HTR-8/SVneo (cell line): ENCODE measurements at regions not wholly inside any gene's neighbourhood (a gene's known extent, or its start where the extent isn't known, plus 50 kb on each side); places are given as distances from the start of the nearest gene placed in this dataset.
A peak's percentile ranks its signal among the peaks of the same experiment; 100 is the strongest.

Source experiments
- DNase-seq: peaks from one replicate; pipeline ENCODE4 v3.0.0; 2011; ENCODE audit warnings: low spot score, mixed read lengths; ENCODE audit not compliant: insufficient read length
- FAIRE-seq: peaks from 2 replicates; lab custom pipeline; 2011; peaks lifted over from hg19 to GRCh38; lab: Jason Lieb, UNC

DNA sequence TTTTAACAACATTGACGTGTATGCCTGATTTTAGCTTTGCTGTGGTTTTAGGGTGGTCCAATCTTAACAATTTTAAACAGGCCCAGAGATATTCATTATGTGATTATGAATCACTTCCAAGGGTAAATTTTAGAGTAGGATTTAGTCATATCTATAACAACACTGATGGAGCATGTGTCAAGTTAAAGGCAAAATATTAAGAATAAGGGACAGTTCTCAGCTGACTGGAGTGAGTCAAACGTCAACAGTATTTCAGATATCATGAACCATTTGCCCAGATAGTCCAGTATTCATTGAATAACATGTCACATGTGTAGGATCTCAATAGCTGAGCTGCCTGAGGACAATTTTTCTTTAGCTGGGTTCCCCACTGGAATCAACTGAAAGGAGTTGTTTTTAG lies 61.3 kb upstream of the VCX2 start:
- no peak for FAIRE-seq

GRCh38 chrX:8233091-8233490 lies 62.0 kb upstream of the VCX2 start:
- FAIRE-seq (no peak), DNase-seq (no peak)

More for the DNA sequence above, 61.3 kb upstream of the VCX2 start:
- DNase-seq: no peak

GRCh38 chrX:8235026-8235425 lies 64.0 kb upstream of the VCX2 start:
- no peak for FAIRE-seq

GRCh38 chrX:8237718-8238117 lies 66.7 kb upstream of the VCX2 start:
- DNase-seq: no peak
- FAIRE-seq: no peak

More at GRCh38 chrX:8235026-8235425, 64.0 kb upstream of the VCX2 start:
- DNase-seq: no peak

GRCh38 chrX:8242431-8243020 lies 71.5 kb upstream of the VCX2 start:
- no peak for FAIRE-seq
- no peak for DNase-seq

DNA sequence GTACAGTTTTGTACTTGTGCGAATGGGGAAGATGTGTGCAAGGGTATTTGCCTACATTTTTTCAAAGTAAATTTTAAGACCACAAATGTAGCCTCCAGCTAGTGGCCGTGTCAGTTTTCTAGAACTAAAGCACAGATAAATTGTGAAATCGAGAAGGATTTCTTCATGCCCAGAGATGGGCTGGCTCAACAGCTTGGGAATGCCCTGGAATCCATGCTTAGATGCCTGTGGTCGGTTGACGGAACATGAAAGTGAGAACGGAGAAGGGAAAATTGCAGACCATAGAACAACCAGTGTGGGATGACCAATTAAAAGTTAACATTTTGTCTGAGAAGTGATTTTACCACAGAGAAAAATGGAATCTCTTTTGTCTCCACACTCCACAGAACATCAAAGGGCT lies 73.2 kb upstream of the VCX2 start:
- FAIRE-seq: no peak
- no peak for DNase-seq

- no peak for FAIRE-seq
- no peak for DNase-seq
These were observed 74.3 kb upstream of the VCX2 start for GRCh38 chrX:8245411-8245810.

GRCh38 chrX:8253096-8253495 lies 82.0 kb upstream of the VCX2 start:
- FAIRE-seq (no peak), DNase-seq (no peak)

GRCh38 chrX:8254401-8254800 lies 83.3 kb upstream of the VCX2 start:
- DNase-seq (peak; percentile 2), FAIRE-seq (no peak)

DNA sequence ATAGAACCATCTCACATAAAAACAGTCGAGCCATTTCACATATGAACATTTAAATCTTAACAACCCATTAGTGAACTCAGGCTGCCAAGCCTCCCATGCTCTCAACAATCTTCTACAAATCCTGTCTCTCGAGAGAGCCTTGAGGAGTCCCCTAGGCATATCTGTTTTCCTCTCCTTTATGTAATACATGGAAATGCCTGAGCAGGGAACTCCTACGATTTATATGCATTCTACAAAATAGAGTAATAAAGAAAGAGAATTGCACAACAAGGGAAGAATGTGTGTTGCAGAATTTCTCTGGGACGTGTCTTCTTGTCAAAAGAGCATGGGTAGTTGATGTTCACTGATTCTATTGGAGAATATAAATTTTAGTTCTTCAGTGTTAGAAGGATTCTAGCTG lies 101.8 kb upstream of the VCX2 start:
- no peak for DNase-seq

GRCh38 chrX:8273451-8273895 lies 102.4 kb upstream of the VCX2 start:
- no peak for FAIRE-seq
- no peak for DNase-seq

More for the DNA sequence above, 101.8 kb upstream of the VCX2 start:
- FAIRE-seq: no peak

GRCh38 chrX:8274170-8274569 lies 103.1 kb upstream of the VCX2 start:
- DNase-seq (no peak), FAIRE-seq (no peak)

- FAIRE-seq (no peak), DNase-seq (no peak)
These were observed 107.5 kb upstream of the VCX2 start for GRCh38 chrX:8278557-8278956.

GRCh38 chrX:8279323-8279722 lies 108.3 kb upstream of the VCX2 start:
- FAIRE-seq: no peak

DNA sequence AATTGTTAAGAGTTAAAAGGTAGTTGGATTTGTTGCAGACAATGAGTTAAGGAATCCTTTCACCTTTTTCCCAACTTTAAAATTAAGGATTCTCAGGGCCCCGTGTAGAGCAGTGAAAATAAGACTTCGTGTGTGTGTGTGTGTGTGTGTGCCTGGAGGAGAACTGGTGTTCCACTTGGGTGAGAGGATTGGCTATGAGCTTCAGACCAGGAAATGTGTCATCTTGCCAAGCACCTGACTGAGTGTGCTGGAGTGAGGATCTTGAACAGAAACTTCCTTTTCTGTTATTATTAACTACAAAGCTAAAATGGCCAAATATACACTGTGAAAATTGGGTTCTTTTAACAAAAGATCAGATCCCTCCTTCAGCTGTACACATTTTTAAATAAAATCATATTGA lies 113.1 kb upstream of the VCX2 start:
- no peak for FAIRE-seq
- no peak for DNase-seq

More at GRCh38 chrX:8279323-8279722, 108.3 kb upstream of the VCX2 start:
- DNase-seq: no peak

DNA sequence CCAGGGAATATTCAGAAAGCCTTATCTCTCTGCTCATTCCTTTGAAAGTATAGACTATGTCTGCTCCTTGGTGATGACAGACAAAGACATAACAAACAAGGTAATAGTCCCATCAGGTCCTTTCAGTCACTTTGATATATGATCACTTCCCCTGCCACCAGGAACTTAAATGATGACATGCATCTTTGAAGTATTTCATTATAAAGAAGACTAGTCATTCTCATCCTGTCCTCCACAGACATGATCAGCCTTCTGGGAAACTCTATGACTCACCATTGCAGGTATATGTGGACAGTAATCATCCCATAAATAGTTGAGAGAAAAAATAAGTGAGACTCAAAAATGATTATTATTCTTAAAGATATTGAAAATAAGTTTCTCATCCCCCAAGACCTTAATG lies 117.5 kb upstream of the VCX2 start:
- FAIRE-seq: no peak

GRCh38 chrX:8289523-8289922 lies 118.5 kb upstream of the VCX2 start:
- FAIRE-seq: no peak

More for the DNA sequence above, 117.5 kb upstream of the VCX2 start:
- no peak for DNase-seq

GRCh38 chrX:8297766-8298165 lies 126.7 kb upstream of the VCX2 start:
- no peak for FAIRE-seq

More at GRCh38 chrX:8289523-8289922, 118.5 kb upstream of the VCX2 start:
- no peak for DNase-seq

DNA sequence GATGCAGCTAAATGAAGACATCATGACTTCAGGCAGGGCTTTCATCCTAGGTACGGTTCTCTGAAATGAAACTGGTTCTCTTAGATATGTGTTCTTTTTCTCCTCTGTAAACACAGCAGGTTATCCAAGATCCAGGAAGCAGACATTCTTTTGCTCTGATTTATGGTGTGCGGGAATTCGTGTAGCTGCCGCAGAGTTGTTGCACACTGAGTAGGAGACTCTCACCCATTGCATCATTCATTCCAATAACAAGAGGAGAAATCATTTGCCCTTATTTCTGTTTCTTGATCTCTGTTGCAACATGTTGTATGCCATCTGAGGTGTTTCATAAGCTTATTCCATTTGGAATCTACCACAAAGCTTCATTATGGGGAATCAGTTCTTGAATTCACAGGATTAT lies 133.6 kb upstream of the VCX2 start:
- DNase-seq (no peak), FAIRE-seq (no peak)

More at GRCh38 chrX:8297766-8298165, 126.7 kb upstream of the VCX2 start:
- no peak for DNase-seq

DNA sequence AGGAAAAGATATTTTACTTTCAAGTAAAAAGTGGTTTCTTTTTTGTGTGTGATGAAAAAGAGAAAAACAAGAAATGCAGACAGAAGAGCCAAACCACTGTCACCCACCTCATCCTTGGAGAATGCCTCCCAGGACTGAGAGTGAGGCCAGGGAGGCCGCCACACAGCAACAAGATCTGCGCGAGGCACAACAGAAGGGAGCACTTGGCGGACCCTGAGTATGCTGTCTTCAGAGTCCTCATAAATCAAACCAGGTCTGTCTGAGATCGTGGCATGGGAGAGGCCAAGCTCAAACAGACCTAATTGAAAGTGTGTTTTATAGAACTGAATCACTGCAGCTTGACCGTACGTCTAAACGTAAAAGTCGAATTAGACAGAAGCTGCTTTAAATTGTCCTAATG lies 134.3 kb upstream of the VCX2 start:
- FAIRE-seq (no peak), DNase-seq (no peak)

DNA sequence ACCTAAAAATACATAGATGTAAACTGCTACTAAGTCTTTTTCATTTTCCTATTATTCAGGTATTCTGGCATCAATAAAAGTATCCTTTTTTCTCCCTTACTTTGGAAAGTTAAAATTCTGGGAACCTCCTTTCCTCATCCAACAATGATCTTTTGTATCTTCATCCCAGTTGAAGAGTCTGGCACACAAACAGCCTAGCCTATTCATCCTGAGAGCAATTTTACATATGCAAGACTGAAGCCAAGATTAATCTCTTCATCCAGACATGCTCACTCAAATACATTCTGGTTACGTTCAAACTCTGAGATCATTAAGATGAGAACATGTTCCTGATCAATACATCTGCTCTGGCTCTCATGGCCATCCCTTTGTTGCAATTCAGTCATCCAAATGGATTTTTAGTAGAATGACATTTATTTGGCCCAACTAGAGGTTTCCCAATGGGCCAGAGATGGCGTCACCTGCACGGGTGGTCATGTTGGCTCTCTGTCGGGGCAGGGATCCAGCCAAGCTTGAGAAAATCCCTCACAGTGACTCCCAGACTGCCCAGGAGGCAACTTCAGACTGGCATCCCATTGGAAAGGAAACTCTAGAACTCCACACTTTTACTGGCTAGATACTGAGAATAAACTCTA lies 135.3 kb upstream of the VCX2 start:
- FAIRE-seq (no peak), DNase-seq (no peak)

DNA sequence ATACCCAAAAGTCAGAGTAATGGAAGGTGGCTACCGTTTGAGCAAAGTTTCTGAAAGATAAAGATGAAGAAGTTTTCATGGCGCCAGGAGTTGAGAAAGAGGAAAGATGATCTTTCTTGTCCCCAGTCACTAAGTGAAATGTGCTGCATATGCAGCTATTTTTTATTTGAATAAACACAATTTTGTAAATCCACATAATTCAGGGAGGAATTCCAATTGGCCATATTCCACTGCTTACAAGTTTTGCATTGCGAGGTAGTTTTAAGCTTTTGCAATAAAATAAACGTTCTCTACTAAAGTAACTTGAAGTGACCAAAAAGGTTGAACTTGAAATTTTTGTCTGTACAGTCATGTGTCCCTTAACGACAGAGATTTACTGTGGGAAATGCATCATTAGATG lies 139.3 kb upstream of the VCX2 start:
- FAIRE-seq: no peak
- DNase-seq: no peak
